CD4-positive, alpha-beta T cell (primary cell): ENCODE measurements at regions not wholly inside any gene's neighbourhood (a gene's known extent, or its start where the extent isn't known, plus 50 kb on each side); places are given as distances from the start of the nearest gene placed in this dataset.

Source experiments
- ATAC-seq: fragments of 200-7000 bp; cut with Tn5 transposase; one replicate; pipeline ENCODE4 v1.10.0; 2022; ENCODE audit warnings: mild to moderate bottlenecking; ENCODE audit not compliant: poor library complexity
- CTCF ChIA-PET: fragments of 350-600 bp; sonication (Branson Sonifier 250); formaldehyde crosslinking; loops from one replicate; lab custom pipeline; 2021; ENCODE audit warnings: antibody characterized with exemption, inconsistent platforms; lab: Charles Lee
- POLR2A ChIA-PET: fragments of 350-600 bp; sonication (Branson Sonifier 250); formaldehyde crosslinking; loops from one replicate; lab custom pipeline; 2021; ENCODE audit warnings: antibody characterized with exemption, inconsistent platforms; lab: Charles Lee
- DNase-seq, 14 experiments: peaks; one replicate each; pipeline ENCODE4 v3.0.0-alpha.2; 2013 to 2020; ENCODE audit warnings: mixed read lengths in 2 of 14
- H3K27ac ChIP-seq, 2 donors: one replicate each; pipeline versions ENCODE4 v1.5.1 to v1.7.0; 2013; ENCODE audit warnings: low read length in 2 of 2, low read depth in 1 of 2, mild to moderate bottlenecking in 1 of 2
- H3K27me3 ChIP-seq, 2 experiments: 1 replicate in 1 of 2; 2 replicates in 1 of 2; pipeline versions ENCODE4 v1.6.1 to v1.7.0; 2013; ENCODE audit warnings: low read length in 2 of 2, control low read depth in 1 of 2, mild to moderate bottlenecking in 1 of 2, moderate library complexity in 1 of 2; ENCODE audit not compliant: insufficient read depth in 2 of 2, control insufficient read depth in 1 of 2
- H3K36me3 ChIP-seq: one replicate; pipeline ENCODE4 v1.6.1; 2013; ENCODE audit warnings: low read length, control low read depth; ENCODE audit not compliant: insufficient read depth
- H3K4me1 ChIP-seq: one replicate; pipeline ENCODE4 v1.6.1; 2013; ENCODE audit warnings: low read length, control low read depth; ENCODE audit not compliant: insufficient read depth
- H3K4me3 ChIP-seq: one replicate; pipeline ENCODE4 v1.5.1; 2013; ENCODE audit warnings: mild to moderate bottlenecking, low read length, moderate library complexity
- H3K9me3 ChIP-seq, 2 experiments: 1 replicate in 1 of 2; 2 replicates in 1 of 2; pipeline versions ENCODE4 v1.6.1 to v1.7.0; 2013; ENCODE audit warnings: low read length in 2 of 2, mild to moderate bottlenecking in 2 of 2, control low read depth in 1 of 2, moderate library complexity in 1 of 2; ENCODE audit not compliant: control insufficient read depth in 1 of 2, insufficient read depth in 1 of 2
- H3K27ac Mint-ChIP-seq: one replicate; pipeline ENCODE4 v1.8.0; 2020; ENCODE audit warnings: mixed read lengths
- H3K27me3 Mint-ChIP-seq: one replicate; pipeline ENCODE4 v1.8.0; 2021; ENCODE audit warnings: mixed read lengths
- H3K36me3 Mint-ChIP-seq: one replicate; pipeline ENCODE4 v1.8.0; 2021; ENCODE audit warnings: low read depth, mixed read lengths
- H3K4me1 Mint-ChIP-seq: one replicate; pipeline ENCODE4 v1.8.0; 2021; ENCODE audit warnings: low read depth, mixed read lengths
- H3K4me3 Mint-ChIP-seq: one replicate; pipeline ENCODE4 v1.8.0; 2020; ENCODE audit warnings: mild to moderate bottlenecking, mixed read lengths
- H3K9me3 Mint-ChIP-seq: one replicate; pipeline ENCODE4 v1.8.0; 2020; ENCODE audit warnings: mixed read lengths
- intact Hi-C, 2 experiments: fragments of 100-400 bp; cut with DNase I in 1 of 2; cut with micrococcal nuclease in 1 of 2; formaldehyde crosslinking; loops; one replicate each; pipeline versions ENCODE4 v1.15.1 to v1.9.0; 2023 to 2025; cut with DNase I, micrococcal nuclease
- TF ChIP-seq, protein P1 (sequence below): fragments of 200-600 bp; IDR thresholded peaks from one replicate; pipeline ENCODE4 v1.8.0; 2022; ENCODE audit warnings: antibody characterized with exemption, mild to moderate bottlenecking

DNA sequence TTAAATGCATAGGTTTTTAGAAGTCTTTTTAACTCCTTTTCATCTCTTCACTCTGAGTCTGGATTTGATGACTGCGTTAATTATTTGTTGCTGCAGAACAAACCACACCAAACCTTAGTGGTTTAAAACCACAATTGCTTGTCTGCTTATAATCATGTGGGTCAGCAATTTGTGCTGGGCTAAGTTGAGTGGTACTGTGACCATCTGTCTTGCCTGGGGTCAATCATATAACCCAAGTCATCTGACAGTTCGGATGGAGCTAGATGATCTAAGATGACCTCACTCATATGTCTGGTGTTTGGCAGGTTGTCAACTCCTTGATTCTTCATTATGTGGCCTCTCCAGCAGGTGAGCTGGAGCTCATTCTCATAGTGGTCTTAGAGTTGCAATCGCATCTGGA lies 219.1 kb upstream of the ELAVL2 start:
- H3K9me3 ChIP-seq: peaks cover 0 to 10% of the 10 kb centered on the region in 2 experiments
- POLR2A ChIA-PET: no interaction called here
- CTCF ChIA-PET: no interaction called here
- ATAC-seq: no peak
- Mint-ChIP-seq H3K4me3 (no peak overlapping the region), H3K4me1 (no peaks in the 10 kb centered on the region), H3K27me3 (no peaks in the 10 kb centered on the region), H3K27ac (no peak overlapping the region), H3K36me3 (no peaks in the 10 kb centered on the region), H3K9me3 (peaks cover 11% of the 10 kb centered on the region)
- no peaks in the 10 kb centered on the region for H3K27me3 ChIP-seq
- intact Hi-C loops: no loop called here
- TF ChIP-seq, protein P1, sequence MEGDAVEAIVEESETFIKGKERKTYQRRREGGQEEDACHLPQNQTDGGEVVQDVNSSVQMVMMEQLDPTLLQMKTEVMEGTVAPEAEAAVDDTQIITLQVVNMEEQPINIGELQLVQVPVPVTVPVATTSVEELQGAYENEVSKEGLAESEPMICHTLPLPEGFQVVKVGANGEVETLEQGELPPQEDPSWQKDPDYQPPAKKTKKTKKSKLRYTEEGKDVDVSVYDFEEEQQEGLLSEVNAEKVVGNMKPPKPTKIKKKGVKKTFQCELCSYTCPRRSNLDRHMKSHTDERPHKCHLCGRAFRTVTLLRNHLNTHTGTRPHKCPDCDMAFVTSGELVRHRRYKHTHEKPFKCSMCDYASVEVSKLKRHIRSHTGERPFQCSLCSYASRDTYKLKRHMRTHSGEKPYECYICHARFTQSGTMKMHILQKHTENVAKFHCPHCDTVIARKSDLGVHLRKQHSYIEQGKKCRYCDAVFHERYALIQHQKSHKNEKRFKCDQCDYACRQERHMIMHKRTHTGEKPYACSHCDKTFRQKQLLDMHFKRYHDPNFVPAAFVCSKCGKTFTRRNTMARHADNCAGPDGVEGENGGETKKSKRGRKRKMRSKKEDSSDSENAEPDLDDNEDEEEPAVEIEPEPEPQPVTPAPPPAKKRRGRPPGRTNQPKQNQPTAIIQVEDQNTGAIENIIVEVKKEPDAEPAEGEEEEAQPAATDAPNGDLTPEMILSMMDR: no peak
- no peak overlapping the region for H3K27ac ChIP-seq
- no peaks in the 10 kb centered on the region for H3K4me1 ChIP-seq
- no peak for DNase-seq
- no peak overlapping the region for H3K4me3 ChIP-seq
- H3K36me3 ChIP-seq: no peaks in the 10 kb centered on the region

DNA sequence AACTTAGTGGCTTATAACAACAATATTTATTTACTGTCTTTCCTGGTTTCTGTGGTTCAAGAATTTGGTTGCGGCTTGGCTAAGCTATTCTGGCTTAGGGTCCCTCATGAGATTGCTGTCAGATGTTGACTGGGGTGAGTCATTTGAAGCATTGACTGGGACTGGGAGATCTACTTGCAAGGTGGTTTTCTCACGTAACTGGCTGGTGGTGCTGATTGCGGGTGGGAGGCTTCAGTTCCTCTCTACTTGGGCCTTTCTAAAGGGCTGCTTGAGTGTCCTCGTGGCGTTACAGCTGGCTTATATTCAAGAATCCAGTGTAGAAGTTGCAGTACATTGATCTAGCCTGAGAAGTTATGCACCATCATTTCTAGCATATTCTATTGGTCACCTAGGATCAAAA lies 218.5 kb upstream of the ELAVL2 start:
- intact Hi-C loops: no loop called here
- ATAC-seq (no peak), DNase-seq (no peak)
- H3K27ac ChIP-seq: no peak overlapping the region
- Mint-ChIP-seq H3K4me3 (no peak overlapping the region), H3K36me3 (no peaks in the 10 kb centered on the region), H3K9me3 (peaks cover 9% of the 10 kb centered on the region), H3K27me3 (no peaks in the 10 kb centered on the region), H3K4me1 (no peaks in the 10 kb centered on the region), H3K27ac (no peak overlapping the region)
- H3K4me3 ChIP-seq: no peak overlapping the region
- POLR2A ChIA-PET: no interaction called here
- CTCF ChIA-PET: no interaction called here
- TF ChIP-seq, protein P1: no peak
- H3K4me1 ChIP-seq: no peaks in the 10 kb centered on the region
- no peaks in the 10 kb centered on the region for H3K27me3 ChIP-seq
- H3K36me3 ChIP-seq: no peaks in the 10 kb centered on the region
- H3K9me3 ChIP-seq: peaks cover 0 to 10% of the 10 kb centered on the region in 2 experiments

DNA sequence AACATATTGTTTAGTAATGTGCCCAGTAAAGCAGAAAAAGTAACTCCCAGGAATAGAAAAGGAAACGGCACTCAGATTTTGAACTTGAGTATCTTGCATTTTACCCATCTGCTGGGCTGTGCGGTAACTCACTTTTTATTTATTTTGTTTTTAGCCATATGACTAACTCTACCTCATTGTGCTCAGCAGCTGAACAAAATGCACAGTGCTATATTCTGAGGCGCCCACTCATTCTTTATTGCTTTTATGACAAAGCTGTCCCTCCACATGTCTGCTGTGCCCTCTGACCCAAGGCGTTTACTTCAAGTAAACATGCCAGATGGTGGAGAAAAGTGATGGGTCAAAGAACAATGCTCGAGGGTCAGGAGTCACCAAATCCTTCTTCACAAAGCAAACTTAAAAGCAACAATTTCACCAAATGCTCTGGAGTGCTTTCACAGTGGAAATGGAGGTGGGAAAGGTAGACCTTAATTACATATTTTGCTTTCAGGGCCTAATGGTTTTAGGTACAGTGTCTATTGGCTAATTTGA lies 215.2 kb upstream of the ELAVL2 start:
- peaks cover 9% of the 10 kb centered on the region for H3K9me3 Mint-ChIP-seq
- H3K4me1 Mint-ChIP-seq: no peaks in the 10 kb centered on the region
- H3K36me3 Mint-ChIP-seq: no peaks in the 10 kb centered on the region
- TF ChIP-seq, protein P1: no peak
- H3K4me3 Mint-ChIP-seq: no peak overlapping the region
- Histone ChIP-seq H3K36me3 (no peaks in the 10 kb centered on the region), H3K27me3 (no peaks in the 10 kb centered on the region), H3K4me1 (no peaks in the 10 kb centered on the region), H3K9me3 (no peaks in the 10 kb centered on the region), H3K4me3 (no peak overlapping the region), H3K27ac (no peak overlapping the region)
- no peak overlapping the region for H3K27ac Mint-ChIP-seq
- no peak for DNase-seq
- H3K27me3 Mint-ChIP-seq: no peaks in the 10 kb centered on the region
- intact Hi-C loops: no loop called here
- ATAC-seq: no peak
- POLR2A ChIA-PET: no interaction called here
- CTCF ChIA-PET: no interaction called here
